ENCODE measurements at regions not wholly inside any gene's neighbourhood (a gene's known extent, or its start where the extent isn't known, plus 50 kb on each side); places are given as distances from the start of the nearest gene placed in this dataset.

DNA sequence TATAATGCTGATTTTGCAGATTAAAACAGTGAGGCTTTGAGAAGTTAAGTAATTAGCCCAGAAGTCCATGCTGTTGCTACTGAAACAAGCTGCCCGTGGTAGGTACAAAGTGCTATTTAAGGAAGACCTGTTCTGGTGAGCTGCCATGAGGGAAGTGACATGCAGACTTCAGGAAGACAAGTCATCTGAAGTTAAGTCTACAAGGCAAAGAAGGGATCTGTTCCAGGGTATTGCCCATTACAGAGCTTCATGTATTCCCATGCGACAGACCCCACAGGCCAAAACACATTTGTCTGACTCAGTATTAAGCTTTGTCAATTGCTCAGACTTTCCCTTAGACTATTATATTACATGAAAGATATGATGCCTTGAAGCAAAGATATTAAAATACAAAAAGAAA is 520.8 kb downstream of the FBXO15 start:
- Mint-ChIP-seq H3K4me3 (no peak overlapping the region), H3K36me3 (no peaks in the 10 kb centered on the region), H3K27me3 (peaks cover 4% of the 10 kb centered on the region), H3K27ac (no peak overlapping the region), H3K9me3 (no peaks in the 10 kb centered on the region), H3K4me1 (ENCODE audit: unreplicated experiment) (no peaks in the 10 kb centered on the region)
- TF ChIP-seq CTCF (conservative IDR thresholded peaks at IDR 0.05), result no peak
- no peak for DNase-seq (ENCODE audit: extremely low spot score, unreplicated experiment)

GRCh38 chr18:73626221-73626620 is 521.4 kb downstream of the FBXO15 start:
- Mint-ChIP-seq H3K4me3 (no peak overlapping the region), H3K9me3 (no peaks in the 10 kb centered on the region), H3K27me3 (peaks cover 4% of the 10 kb centered on the region), H3K36me3 (no peaks in the 10 kb centered on the region), H3K27ac (no peak overlapping the region), H3K4me1 (ENCODE audit: unreplicated experiment) (no peaks in the 10 kb centered on the region)
- TF ChIP-seq CTCF (conservative IDR thresholded peaks at IDR 0.05), result no peak
- no peak for DNase-seq (ENCODE audit: extremely low spot score, unreplicated experiment)

GRCh38 chr18:73621091-73621490 is 526.5 kb downstream of the FBXO15 start:
- no peaks in the 10 kb centered on the region for H3K4me1 Mint-ChIP-seq (ENCODE audit: unreplicated experiment)
- H3K9me3 Mint-ChIP-seq, result peaks cover 6% of the 10 kb centered on the region
- peaks cover 7% of the 10 kb centered on the region for H3K27me3 Mint-ChIP-seq
- no peak for DNase-seq (ENCODE audit: extremely low spot score, unreplicated experiment)
- no peak overlapping the region for H3K27ac Mint-ChIP-seq
- no peak for TF ChIP-seq CTCF (conservative IDR thresholded peaks at IDR 0.05)
- no peaks in the 10 kb centered on the region for H3K36me3 Mint-ChIP-seq
- no peak overlapping the region for H3K4me3 Mint-ChIP-seq

- H3K27ac Mint-ChIP-seq, result no peak overlapping the region
- DNase-seq (ENCODE audit: extremely low spot score, unreplicated experiment), result no peak
- H3K27me3 Mint-ChIP-seq, result peaks cover 7% of the 10 kb centered on the region
- H3K4me3 Mint-ChIP-seq, result no peak overlapping the region
- no peak for TF ChIP-seq CTCF (conservative IDR thresholded peaks at IDR 0.05)
- H3K4me1 Mint-ChIP-seq (ENCODE audit: unreplicated experiment), result no peaks in the 10 kb centered on the region
- H3K36me3 Mint-ChIP-seq, result no peaks in the 10 kb centered on the region
- H3K9me3 Mint-ChIP-seq, result peaks cover 6% of the 10 kb centered on the region
These were observed 529.7 kb downstream of the FBXO15 start for GRCh38 chr18:73617981-73618380.

DNA sequence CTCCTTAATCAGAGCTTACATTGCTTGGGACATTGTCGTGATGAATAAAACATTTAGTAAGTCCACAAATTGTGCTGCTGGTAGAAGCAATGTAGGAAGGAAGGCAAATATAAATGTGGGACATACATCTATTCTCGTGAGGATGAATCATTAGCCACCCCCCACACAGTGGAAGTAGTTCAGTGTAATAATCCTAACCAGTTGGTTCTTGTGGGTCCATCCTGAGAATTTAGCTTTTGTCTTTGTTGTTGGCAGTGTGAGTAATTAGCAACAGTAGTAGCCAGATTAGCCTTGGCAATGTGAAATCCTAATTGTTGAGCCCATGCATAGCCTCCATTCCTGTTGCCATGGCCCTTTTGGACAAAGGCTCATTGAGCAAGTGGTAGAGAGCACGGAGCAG is 532.1 kb downstream of the FBXO15 start:
- TF ChIP-seq CTCF (conservative IDR thresholded peaks at IDR 0.05), result no peak
- Mint-ChIP-seq H3K9me3 (peaks cover 6% of the 10 kb centered on the region), H3K27ac (no peak overlapping the region), H3K27me3 (peaks cover 9% of the 10 kb centered on the region), H3K36me3 (no peaks in the 10 kb centered on the region), H3K4me1 (ENCODE audit: unreplicated experiment) (no peaks in the 10 kb centered on the region), H3K4me3 (no peak overlapping the region)
- DNase-seq (ENCODE audit: extremely low spot score, unreplicated experiment), result no peak

- Mint-ChIP-seq H3K4me1 (ENCODE audit: unreplicated experiment) (no peaks in the 10 kb centered on the region), H3K4me3 (no peak overlapping the region), H3K36me3 (no peaks in the 10 kb centered on the region), H3K9me3 (peaks cover 6% of the 10 kb centered on the region), H3K27ac (no peak overlapping the region), H3K27me3 (peaks cover 9% of the 10 kb centered on the region)
- TF ChIP-seq CTCF (conservative IDR thresholded peaks at IDR 0.05), result no peak
- no peak for DNase-seq (ENCODE audit: extremely low spot score, unreplicated experiment)
These were observed 532.8 kb downstream of the FBXO15 start for GRCh38 chr18:73614812-73615211.

Data from type B pancreatic cell (in vitro differentiated cells).